ENCODE measurements at regions not wholly inside any gene's neighbourhood (a gene's known extent, or its start where the extent isn't known, plus 50 kb on each side); places are given as distances from the start of the nearest gene placed in this dataset.
A peak's percentile ranks its signal among the peaks of the same experiment; 100 is the strongest.

DNA sequence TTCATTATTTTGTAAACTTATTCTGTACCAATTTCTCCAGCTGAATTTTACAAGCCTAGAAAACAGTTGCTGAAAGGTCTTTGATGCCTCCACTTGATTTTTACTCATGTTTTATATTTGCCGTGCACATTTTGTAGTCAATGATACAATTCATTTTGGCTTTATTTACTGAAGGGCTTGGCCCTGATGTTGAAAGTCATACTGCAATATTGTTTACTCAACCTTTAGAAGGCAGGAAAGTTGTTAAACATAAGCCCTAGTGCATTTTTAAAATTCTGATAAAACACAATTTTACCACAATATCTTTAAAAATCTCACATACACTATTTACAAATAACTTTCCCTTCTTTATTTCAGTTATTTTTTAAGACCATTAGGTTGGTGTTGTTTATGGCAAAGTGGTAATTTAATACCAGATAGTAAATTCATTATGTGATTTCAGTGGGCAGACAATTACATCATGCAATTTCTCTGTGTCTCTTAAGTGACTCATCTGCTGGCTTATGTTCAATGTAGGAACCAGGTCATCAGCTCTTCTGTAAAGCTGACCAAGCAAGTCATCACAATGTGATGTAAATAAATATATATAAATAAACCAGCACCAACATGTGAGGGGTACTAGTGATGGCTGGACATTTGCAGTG is 121.1 kb upstream of the SLC35B3 start (continued):
- TF ChIP-seq NR2F2 (IDR thresholded peaks at IDR 0.05), result no peak
- peak; percentile 67 for TF ChIP-seq FOXA1 (IDR thresholded peaks at IDR 0.05)
- no peak for TF ChIP-seq HNF4G (IDR thresholded peaks at IDR 0.05)
- TF ChIP-seq, protein P1, sequence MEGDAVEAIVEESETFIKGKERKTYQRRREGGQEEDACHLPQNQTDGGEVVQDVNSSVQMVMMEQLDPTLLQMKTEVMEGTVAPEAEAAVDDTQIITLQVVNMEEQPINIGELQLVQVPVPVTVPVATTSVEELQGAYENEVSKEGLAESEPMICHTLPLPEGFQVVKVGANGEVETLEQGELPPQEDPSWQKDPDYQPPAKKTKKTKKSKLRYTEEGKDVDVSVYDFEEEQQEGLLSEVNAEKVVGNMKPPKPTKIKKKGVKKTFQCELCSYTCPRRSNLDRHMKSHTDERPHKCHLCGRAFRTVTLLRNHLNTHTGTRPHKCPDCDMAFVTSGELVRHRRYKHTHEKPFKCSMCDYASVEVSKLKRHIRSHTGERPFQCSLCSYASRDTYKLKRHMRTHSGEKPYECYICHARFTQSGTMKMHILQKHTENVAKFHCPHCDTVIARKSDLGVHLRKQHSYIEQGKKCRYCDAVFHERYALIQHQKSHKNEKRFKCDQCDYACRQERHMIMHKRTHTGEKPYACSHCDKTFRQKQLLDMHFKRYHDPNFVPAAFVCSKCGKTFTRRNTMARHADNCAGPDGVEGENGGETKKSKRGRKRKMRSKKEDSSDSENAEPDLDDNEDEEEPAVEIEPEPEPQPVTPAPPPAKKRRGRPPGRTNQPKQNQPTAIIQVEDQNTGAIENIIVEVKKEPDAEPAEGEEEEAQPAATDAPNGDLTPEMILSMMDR (IDR thresholded peaks at IDR 0.05; ENCODE audit: low read depth, low read length, missing input control), result no peak
- TF ChIP-seq, protein P2, sequence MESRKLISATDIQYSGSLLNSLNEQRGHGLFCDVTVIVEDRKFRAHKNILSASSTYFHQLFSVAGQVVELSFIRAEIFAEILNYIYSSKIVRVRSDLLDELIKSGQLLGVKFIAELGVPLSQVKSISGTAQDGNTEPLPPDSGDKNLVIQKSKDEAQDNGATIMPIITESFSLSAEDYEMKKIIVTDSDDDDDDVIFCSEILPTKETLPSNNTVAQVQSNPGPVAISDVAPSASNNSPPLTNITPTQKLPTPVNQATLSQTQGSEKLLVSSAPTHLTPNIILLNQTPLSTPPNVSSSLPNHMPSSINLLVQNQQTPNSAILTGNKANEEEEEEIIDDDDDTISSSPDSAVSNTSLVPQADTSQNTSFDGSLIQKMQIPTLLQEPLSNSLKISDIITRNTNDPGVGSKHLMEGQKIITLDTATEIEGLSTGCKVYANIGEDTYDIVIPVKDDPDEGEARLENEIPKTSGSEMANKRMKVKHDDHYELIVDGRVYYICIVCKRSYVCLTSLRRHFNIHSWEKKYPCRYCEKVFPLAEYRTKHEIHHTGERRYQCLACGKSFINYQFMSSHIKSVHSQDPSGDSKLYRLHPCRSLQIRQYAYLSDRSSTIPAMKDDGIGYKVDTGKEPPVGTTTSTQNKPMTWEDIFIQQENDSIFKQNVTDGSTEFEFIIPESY (IDR thresholded peaks at IDR 0.05), result peak; percentile 35

DNA sequence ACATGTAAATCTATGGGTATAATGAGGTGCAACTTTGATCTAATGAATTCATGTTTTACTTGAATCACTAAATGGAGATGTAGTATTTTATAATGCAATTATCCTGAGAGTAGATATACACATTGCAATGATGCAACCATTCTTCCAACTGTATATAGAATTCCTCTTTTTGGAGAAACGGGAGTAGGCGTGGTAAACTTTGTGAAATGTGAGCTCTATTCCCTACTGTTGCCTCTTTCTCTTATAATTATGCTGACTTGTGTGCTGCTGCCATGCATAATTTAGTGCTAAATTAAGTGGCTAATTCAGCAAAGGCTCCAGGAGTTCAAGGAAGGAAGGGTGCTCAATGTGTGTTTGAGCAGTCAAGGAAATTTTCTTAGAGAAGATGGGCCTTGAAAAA is 116.6 kb upstream of the SLC35B3 start:
- TF ChIP-seq SP1 (IDR thresholded peaks at IDR 0.05), result no peak
- TF ChIP-seq, protein P3, sequence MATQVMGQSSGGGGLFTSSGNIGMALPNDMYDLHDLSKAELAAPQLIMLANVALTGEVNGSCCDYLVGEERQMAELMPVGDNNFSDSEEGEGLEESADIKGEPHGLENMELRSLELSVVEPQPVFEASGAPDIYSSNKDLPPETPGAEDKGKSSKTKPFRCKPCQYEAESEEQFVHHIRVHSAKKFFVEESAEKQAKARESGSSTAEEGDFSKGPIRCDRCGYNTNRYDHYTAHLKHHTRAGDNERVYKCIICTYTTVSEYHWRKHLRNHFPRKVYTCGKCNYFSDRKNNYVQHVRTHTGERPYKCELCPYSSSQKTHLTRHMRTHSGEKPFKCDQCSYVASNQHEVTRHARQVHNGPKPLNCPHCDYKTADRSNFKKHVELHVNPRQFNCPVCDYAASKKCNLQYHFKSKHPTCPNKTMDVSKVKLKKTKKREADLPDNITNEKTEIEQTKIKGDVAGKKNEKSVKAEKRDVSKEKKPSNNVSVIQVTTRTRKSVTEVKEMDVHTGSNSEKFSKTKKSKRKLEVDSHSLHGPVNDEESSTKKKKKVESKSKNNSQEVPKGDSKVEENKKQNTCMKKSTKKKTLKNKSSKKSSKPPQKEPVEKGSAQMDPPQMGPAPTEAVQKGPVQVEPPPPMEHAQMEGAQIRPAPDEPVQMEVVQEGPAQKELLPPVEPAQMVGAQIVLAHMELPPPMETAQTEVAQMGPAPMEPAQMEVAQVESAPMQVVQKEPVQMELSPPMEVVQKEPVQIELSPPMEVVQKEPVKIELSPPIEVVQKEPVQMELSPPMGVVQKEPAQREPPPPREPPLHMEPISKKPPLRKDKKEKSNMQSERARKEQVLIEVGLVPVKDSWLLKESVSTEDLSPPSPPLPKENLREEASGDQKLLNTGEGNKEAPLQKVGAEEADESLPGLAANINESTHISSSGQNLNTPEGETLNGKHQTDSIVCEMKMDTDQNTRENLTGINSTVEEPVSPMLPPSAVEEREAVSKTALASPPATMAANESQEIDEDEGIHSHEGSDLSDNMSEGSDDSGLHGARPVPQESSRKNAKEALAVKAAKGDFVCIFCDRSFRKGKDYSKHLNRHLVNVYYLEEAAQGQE (IDR thresholded peaks at IDR 0.05), result no peak
- TF ChIP-seq, protein P4, sequence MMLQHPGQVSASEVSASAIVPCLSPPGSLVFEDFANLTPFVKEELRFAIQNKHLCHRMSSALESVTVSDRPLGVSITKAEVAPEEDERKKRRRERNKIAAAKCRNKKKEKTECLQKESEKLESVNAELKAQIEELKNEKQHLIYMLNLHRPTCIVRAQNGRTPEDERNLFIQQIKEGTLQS (IDR thresholded peaks at IDR 0.05), result no peak
- TF ChIP-seq RXRA (IDR thresholded peaks at IDR 0.05), result no peak
- TF ChIP-seq NR2F2 (IDR thresholded peaks at IDR 0.05), result no peak
- TF ChIP-seq FOXA2 (IDR thresholded peaks at IDR 0.05), result no peak
- TF ChIP-seq TAF1 (conservative IDR thresholded peaks at IDR 0.05), result no peak
- TF ChIP-seq HNF4G (IDR thresholded peaks at IDR 0.05), result no peak
- TF ChIP-seq, protein P2 (IDR thresholded peaks at IDR 0.05), result no peak
- TF ChIP-seq, protein P5, sequence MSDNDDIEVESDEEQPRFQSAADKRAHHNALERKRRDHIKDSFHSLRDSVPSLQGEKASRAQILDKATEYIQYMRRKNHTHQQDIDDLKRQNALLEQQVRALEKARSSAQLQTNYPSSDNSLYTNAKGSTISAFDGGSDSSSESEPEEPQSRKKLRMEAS (IDR thresholded peaks at IDR 0.05), result no peak
- Histone ChIP-seq H3K9ac (ENCODE audit: low read depth in 1 of 2, low read length in 2 of 2) (no peak overlapping the region), H3K4me3 (ENCODE audit: low read depth in 1 of 3, low read length in 3 of 3) (no peak overlapping the region), H3K27me3 (ENCODE audit: control insufficient read depth in 4 of 4, insufficient read depth in 4 of 4, low read length in 3 of 4) (no peaks in the 10 kb centered on the region), H3K4me1 (ENCODE audit: control insufficient read depth in 4 of 4, insufficient read depth in 4 of 4, low read length in 3 of 4) (peaks cover 0 to 29% (median 10%) of the 10 kb centered on the region in 4 donors), H3K27ac (ENCODE audit: low read depth in 1 of 2, low read length in 2 of 2) (no peak overlapping the region), H3K9me3 (ENCODE audit: control insufficient read depth in 4 of 4, low read length in 3 of 4) (no peaks in the 10 kb centered on the region), H3K36me3 (ENCODE audit: control insufficient read depth in 4 of 4, insufficient read depth in 3 of 4, low read depth in 1 of 4, low read length in 3 of 4) (no peaks in the 10 kb centered on the region)
- WGBS, result 93% methylated on average over 2 of the region's 2 CpGs
- DNase-seq (ENCODE audit: low spot score), result no peak

Data from liver (tissue), 8 donors.